SKM-1 treated with dmso at 0.1 percent for 144 hours (cell line): ENCODE measurements at regions not wholly inside any gene's neighbourhood (a gene's known extent, or its start where the extent isn't known, plus 50 kb on each side); places are given as distances from the start of the nearest gene placed in this dataset.
"Not testable (repeated sequence)": the region's sequence is repeated elsewhere in the genome, so short reads cannot be mapped to it uniquely, and the experiment has no call there.

Experiments used
- DNase-seq: peaks from one replicate; lab custom pipeline; 2025; ENCODE audit not compliant: unreplicated experiment; lab: John Stamatoyannopoulos, UW

- not testable (repeated sequence) for DNase-seq
These were observed 428.5 kb upstream of the SLC39A10 start for GRCh38 chr2:195228547-195228946.

- no peak for DNase-seq
These were observed 443.0 kb upstream of the SLC39A10 start for GRCh38 chr2:195214072-195214471.

DNA sequence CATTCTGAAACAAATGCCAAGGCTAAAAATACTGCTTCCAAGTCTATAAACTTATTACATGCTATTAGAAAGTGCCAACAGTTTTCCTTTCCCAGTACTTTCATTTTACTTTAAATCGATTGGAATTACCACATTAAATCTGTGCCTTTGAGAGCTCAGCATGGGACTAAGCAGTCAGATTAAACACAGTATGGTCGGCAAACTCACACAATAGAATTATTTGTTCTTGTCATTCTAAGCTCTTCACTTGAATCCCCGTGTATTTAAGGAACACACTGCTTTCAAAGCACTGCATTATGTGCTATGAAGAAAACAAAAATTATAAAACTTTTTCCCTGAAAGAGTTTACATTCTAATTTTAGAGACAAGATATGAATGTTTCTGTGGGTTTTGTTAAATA, 444.4 kb upstream of the SLC39A10 start:
- DNase-seq, result no peak

GRCh38 chr2:195202163-195202845, 454.7 kb upstream of the SLC39A10 start:
- no peak for DNase-seq

DNA sequence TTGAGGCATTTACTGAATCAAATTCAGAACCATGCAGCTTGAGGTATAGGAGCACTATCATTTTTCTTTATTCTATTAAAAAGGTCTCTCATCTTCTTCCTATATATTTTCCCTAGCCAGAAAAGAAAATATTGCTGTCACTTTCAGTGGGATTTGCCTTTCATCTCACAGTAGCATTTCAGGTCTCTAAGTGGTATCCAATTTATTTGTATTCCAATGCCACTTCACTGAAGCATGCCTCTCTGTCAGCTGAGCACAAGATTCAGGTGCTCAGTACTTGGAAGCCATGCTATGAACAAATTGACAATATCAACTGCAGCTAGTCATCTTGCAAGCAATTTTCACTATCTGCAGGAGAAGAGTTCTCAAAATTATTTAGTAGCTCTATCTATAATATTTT, 457.2 kb upstream of the SLC39A10 start:
- no peak for DNase-seq

DNA sequence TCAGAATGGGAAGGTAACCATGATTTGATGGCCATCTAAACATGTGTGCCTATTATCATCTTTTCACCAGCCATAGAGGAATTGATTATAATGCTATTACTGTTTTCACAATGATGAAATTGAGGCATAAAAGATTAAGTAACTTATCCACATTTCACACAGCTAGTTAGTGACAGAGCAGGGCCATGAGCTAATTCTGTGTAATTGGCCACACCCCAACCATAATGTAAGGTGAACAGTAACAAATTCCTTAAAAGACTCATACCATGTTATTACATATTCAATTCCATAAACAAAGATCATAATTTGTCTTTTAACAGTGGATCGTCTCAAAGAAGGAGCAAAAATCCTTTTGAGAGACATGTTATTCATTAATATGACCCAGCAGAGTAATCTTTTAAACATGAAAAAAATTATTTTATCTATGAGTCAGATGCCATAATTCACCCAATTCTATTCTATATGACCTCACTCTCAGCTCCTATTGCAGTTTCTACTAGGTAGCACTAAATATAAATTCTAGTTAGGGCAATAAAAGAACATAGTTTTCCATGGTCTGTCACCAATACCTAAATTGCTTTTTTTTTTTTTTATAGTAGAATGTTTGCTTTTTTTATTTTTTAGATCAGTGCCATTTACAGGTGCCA, 475.8 kb upstream of the SLC39A10 start:
- DNase-seq, result no peak

- DNase-seq, result no peak
These were observed 488.7 kb upstream of the SLC39A10 start for GRCh38 chr2:195168369-195168768.

DNA sequence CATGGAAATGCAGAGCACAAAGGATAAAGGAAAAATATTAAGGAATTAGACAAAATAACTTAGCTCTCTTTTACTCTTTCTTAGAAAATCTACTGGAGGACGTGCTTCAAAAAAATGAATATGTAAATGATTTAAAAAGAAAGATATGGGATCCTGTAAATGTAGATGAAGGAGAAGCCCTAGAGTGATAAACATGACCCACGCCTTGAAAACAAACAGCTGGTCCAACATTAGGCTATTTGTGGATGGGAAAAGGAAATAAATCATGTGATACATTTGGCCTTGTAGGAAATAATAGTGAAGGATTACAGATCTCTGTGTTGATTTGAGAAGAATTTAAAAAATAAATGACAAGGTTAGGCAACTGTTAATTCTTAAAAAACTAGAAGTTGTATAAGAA, 492.1 kb upstream of the SLC39A10 start:
- DNase-seq, result no peak

- DNase-seq, result no peak
These were observed 494.1 kb upstream of the SLC39A10 start for GRCh38 chr2:195162918-195163317.

- DNase-seq, result no peak
These were observed 494.8 kb upstream of the SLC39A10 start for GRCh38 chr2:195162194-195162593.

- DNase-seq, result no peak
These were observed 496.1 kb upstream of the SLC39A10 start for GRCh38 chr2:195160963-195161362.

DNA sequence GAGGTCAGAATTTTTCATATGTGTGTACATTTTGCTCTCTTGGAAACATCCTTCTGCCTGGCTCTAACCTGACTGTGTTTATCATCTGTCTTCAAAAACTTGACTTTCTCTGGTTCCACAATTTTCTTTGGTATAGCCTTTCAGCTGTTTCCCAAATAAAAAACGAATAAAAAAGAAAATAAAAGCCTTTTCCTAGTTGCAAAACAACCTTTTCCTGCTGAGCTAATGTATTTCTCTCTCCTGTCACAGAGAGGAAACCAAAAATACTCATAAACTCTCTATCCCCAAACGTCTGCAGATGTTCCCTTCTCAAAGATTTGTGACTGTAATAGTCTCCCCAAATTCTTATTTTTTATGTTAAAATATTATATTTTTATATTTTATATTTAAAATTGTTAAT, 505.3 kb upstream of the SLC39A10 start:
- DNase-seq, result no peak

- no peak for DNase-seq
These were observed 506.2 kb upstream of the SLC39A10 start for GRCh38 chr2:195150819-195151218.

DNA sequence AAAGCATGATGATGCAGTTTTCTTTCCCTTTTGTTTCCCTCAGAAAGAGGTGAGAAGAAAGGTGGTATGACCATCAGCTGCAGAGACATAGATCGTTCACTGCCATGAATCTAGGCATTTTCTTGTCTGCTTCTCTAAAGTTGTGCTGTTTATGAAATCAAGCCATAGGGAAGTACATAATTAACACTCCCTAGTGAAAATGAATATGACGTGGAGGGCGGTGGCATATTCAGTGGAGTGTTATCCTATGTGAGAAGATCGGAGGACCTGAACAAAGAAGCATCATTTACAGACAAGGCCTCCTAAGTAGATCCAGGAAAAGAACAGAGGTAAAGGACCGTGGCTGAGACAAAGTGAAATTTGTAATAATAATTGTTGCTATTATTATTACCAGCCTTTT, 509.0 kb upstream of the SLC39A10 start:
- no peak for DNase-seq

DNA sequence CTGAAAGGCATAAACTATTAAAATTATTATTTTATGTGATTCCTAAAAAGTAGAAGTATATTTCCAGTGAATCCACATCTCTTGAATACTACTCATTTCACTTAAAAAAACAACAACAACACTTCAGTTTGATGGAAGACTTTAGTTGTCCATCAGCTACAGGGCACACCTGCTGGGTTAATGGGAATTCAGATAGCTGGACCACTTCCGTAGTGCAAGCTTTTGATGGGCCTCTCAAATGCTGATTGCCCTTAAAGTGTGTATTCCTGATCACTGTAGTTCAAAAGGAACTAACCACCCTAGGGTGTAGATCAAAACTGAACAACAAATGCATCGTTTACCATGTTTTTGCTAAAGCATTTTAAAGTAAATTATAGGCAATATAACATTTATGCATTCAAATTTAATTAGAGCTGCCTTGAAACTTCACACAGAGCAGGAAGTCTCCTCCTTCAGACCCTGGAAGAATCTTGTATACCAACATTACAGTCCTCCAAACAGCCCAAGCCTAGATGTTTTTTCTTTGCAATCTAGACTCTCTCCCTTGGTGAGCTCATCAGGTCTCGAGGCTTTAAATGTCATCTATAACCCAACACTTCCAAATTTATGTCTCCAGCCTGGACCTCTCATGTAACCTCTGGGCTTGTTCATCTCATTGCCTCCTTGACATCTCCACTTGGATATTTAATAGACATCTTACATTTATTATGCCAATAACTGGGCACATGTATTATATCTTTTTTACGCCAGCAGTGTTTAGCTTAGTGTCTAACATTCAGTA, 510.1 kb upstream of the SLC39A10 start:
- no peak for DNase-seq

DNA sequence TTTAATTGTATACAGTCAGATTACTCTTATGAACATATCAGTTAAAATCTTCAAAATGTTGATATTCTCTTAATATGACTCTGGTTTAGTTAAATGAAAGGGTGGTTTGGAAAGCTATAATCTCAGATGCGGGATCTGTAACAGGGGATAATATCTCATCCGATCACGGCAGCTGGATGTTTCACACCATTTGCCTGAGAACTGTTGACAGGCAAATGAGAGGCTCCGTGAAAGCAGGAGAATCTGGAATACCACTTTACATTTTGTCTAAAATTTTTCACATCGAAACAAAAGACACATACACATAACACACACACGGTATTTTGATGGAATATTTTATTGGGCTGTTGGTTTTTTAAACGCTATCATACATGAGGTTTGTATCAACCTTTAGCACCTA, 518.6 kb upstream of the SLC39A10 start:
- DNase-seq, result no peak

DNA sequence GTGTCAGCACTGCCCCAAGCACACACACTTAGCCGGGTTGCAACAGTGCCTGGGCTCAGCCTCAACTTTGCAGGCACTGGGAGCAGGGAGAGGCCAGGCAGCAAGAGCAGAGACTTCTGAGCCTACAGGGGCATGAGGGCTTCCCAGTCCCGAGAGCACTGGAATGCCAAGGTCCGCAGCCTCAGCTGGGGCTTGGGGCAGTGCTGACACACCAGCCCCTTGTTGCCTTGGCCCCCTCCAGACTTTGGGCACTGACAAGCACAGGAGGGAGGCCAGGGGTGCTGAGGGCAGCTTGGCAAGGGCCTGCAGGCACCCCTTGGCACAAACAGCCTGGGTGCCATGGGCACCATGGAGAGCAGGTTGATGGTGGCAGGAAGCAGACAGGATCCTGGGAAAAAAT, 531.1 kb upstream of the SLC39A10 start:
- DNase-seq, result not testable (repeated sequence)

DNA sequence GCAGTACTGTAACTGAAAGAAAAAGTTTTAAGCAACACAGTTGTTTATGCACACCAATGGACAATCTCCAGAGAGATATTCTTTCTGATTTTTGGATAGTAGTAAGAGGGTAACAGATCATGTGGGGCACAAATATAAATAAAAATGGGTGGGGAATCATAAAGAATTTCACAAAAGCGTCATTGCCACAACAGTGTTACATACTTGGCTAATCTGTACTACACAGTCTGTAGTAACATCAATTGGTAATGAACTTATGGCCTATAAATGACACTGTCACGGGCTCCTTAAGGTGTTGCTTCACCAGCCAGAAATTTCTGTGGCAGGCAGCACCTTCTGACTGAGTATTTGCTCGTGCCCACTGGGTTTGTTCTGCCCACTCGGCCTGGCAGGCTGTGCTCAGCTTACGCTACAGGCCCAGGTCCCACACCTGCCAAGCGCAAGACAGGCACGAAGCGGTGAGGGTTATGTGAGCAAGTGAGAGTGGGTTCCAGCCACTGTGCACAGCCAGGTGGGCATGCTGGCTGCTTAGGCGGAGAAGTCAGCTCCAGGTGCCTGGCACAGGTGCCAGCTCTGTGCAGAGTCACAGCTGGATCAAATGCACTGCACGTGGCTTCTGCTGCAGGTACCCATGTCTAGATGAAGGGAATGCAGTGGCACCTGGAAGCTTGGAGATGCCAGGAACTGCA, 532.5 kb upstream of the SLC39A10 start:
- DNase-seq, result no peak

GRCh38 chr2:195122653-195123052, 534.4 kb upstream of the SLC39A10 start:
- DNase-seq, result no peak

- DNase-seq, result no peak
These were observed 535.7 kb upstream of the SLC39A10 start for GRCh38 chr2:195121341-195121740.

DNA sequence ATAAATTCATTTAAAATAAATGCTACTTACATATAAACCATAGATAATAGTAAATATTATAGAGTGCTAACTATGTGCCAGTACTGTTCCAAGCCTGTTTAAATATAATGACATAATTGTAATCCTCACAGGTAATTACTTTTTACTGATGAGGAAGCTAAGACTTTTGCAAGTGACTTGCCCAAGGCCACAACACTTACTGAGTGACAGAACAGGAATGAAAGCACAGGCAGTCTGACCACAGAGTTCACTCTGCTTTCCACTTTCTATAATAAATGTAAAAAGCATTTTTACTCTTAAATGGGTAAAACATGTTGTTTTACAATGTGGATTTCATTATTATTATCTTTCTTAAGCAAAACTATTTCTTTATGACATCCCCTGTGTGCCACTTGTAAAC, 537.8 kb upstream of the SLC39A10 start:
- no peak for DNase-seq

DNA sequence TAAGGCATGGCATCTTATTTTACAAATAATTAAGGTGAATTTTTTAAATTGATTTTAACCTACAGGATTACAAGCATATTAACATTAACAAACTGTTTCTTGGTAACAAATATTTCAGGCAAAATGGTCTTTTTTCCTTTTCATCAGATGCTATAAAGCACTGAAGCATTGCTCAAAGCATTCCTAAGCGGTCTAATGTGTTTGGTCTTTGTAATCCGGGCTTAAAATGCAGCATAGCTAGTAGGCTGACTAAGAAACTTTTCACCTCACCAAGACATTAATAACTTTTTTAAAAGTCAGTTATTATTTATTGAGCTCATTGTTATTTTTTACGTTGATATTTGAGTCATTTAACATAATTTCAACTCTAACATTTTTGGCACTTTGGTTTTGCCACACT, 538.8 kb upstream of the SLC39A10 start:
- DNase-seq, result no peak
